OCI-LY3 (cell line): ENCODE measurements at regions not wholly inside any gene's neighbourhood (a gene's known extent, or its start where the extent isn't known, plus 50 kb on each side); places are given as distances from the start of the nearest gene placed in this dataset.

Source experiments
- CTCF ChIP-seq: fragments of 200-600, 300-600 bp; sonication (generic); IDR thresholded peaks from 2 replicates; pipeline ENCODE4 v1.5.1; 2014; ENCODE audit warnings: antibody characterized with exemption, low read length, low read depth
- EZH2phosphoT487 ChIP-seq: fragments of 200-600 bp; shearing (Covaris generic); IDR thresholded peaks from 2 replicates; pipeline ENCODE4 v1.6.1; 2018; ENCODE audit warnings: antibody characterized with exemption, mixed run types, low read depth

DNA sequence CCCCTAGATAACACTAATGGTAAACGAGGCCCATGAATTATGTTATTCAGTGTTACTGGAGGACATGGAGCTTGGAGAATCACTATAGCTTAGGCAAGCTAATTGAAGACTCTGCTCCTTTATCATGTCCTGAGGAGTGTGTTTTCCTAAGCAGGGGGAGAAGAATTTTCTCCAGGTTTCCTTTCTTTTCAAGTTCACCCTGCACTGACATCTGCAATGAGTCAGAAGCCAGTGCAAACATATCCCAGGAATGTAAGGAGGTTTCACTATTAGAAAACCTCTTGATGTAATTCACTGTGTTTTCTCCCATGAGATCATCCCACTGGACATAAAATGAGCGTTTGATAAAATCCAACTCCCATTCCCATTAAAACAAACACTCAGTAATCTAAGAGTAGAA is 75.6 kb downstream of the DMRT2 start:
- TF ChIP-seq CTCF = no peak
- no peak for TF ChIP-seq EZH2phosphoT487
